ENCODE measurements at regions not wholly inside any gene's neighbourhood (a gene's known extent, or its start where the extent isn't known, plus 50 kb on each side); places are given as distances from the start of the nearest gene placed in this dataset.

GRCh38 chr16:22425847-22426246, 51.4 kb upstream of the CDR2 start:
- TF ChIP-seq POLR2AphosphoS5 (IDR thresholded peaks at IDR 0.05; ENCODE audit: low read depth, low read length) (no peak), SIN3A (IDR thresholded peaks at IDR 0.05; ENCODE audit: borderline replicate concordance, insufficient read depth, low read length) (no peak)

All from PFSK-1 (cell line).